Neural progenitor cell (in vitro differentiated cells): ENCODE measurements at regions not wholly inside any gene's neighbourhood (a gene's known extent, or its start where the extent isn't known, plus 50 kb on each side); places are given as distances from the start of the nearest gene placed in this dataset.

Source experiments
- CTCF ChIP-seq: fragments of 200-600 bp; sonication (generic); IDR thresholded peaks from 2 replicates; pipeline ENCODE4 v1.5.1; 2017; ENCODE audit warnings: antibody characterized with exemption, mild to moderate bottlenecking
- EZH2 ChIP-seq: fragments of 200-600 bp; sonication (generic); IDR thresholded peaks from 2 replicates; pipeline ENCODE4 v1.6.1; 2017; ENCODE audit warnings: antibody characterized with exemption, mild to moderate bottlenecking, moderate library complexity
- EZH2phosphoT487 ChIP-seq: fragments of 200-600 bp; sonication (generic); IDR thresholded peaks from 2 replicates; pipeline ENCODE4 v1.6.1; 2017; ENCODE audit warnings: antibody characterized with exemption

- TF ChIP-seq CTCF (no peak), EZH2 (no peak), EZH2phosphoT487 (no peak)
Measured at GRCh38 chr3:177348974-177349373, 151.7 kb upstream of the TBL1XR1 start.
